A549 (cell line): ENCODE measurements at regions not wholly inside any gene's neighbourhood (a gene's known extent, or its start where the extent isn't known, plus 50 kb on each side); places are given as distances from the start of the nearest gene placed in this dataset.

Experiments used
- ATAC-seq, 2 experiments: fragments of 200-7000 bp in 1 of 2; fragments of >200 bp in 1 of 2; cut with Nextera tagmentation in 1 of 2; cut with Tn5 transposase in 1 of 2; 3 replicates each; pipeline versions ENCODE4 v1.8.0 to v1.9.1; 2018 to 2020; ENCODE audit warnings: mild to moderate bottlenecking in 1 of 2, moderate library complexity in 1 of 2
- CTCF ChIA-PET: fragments of 300-600 bp; sonication (Branson Sonifier 250); formaldehyde crosslinking; extraction: SDS; loops from one replicate; lab custom pipeline; 2021; ENCODE audit warnings: antibody characterized with exemption, inconsistent platforms; lab: Yijun Ruan, JAX
- POLR2A ChIA-PET: fragments of 350-600 bp; formaldehyde crosslinking; extraction: SDS; loops from one replicate; lab custom pipeline; 2021; ENCODE audit warnings: antibody characterized with exemption, inconsistent platforms; lab: Yijun Ruan, JAX
- DNase-seq, 2 experiments: peaks; one replicate each; pipeline versions ENCODE4 v3.0.0 to v3.0.0-alpha.2; 2011 to 2016; ENCODE audit warnings: low read depth in 1 of 2, low spot score in 1 of 2
- FAIRE-seq: peaks from 2 replicates; lab custom pipeline; 2011; peaks lifted over from hg19 to GRCh38; lab: Jason Lieb, UNC
- H3K27ac ChIP-seq, 2 experiments: fragments of >200 bp; sonication (Bioruptor Twin); formaldehyde crosslinking; 3 replicates each; pipeline ENCODE4 v1.5.1; 2016 to 2017
- H3K4me1 ChIP-seq: fragments of >200 bp; sonication (Bioruptor Twin); formaldehyde crosslinking; 3 replicates; pipeline ENCODE4 v1.6.1; 2016
- H3K4me2 ChIP-seq: fragments of >200 bp; sonication (Bioruptor Twin); formaldehyde crosslinking; 3 replicates; pipeline ENCODE4 v1.6.1; 2016
- H3K4me3 ChIP-seq: fragments of >200 bp; sonication (Bioruptor Twin); formaldehyde crosslinking; 3 replicates; pipeline ENCODE4 v1.5.1; 2016
- H3K9me3 ChIP-seq: fragments of >200 bp; sonication (Bioruptor Twin); formaldehyde crosslinking; 3 replicates; pipeline ENCODE4 v1.6.1; 2016
- ATOH8 ChIP-seq: fragments of 250-450 bp; sonication (Bioruptor Pico); IDR thresholded peaks from 2 replicates; pipeline ENCODE4 v1.5.0; 2020; ENCODE audit warnings: low read depth, mild to moderate bottlenecking, moderate library complexity
- BCL3 ChIP-seq: fragments of >200 bp; sonication (Bioruptor Twin); formaldehyde crosslinking; IDR thresholded peaks from 3 replicates; pipeline ENCODE4 v1.6.1; 2016
- BHLHE40 ChIP-seq: IDR thresholded peaks from 2 replicates; pipeline ENCODE4 v1.6.1; 2012; ENCODE audit warnings: low read depth, low read length, inconsistent platforms
- CBX2 ChIP-seq: fragments of 200-600 bp; sonication (generic); IDR thresholded peaks from 2 replicates; pipeline ENCODE4 v1.6.1; 2016; ENCODE audit warnings: low read depth, mild to moderate bottlenecking, borderline replicate concordance
- CBX8 ChIP-seq: fragments of 200-600 bp; sonication (generic); IDR thresholded peaks from 2 replicates; pipeline ENCODE4 v1.6.1; 2016
- CEBPB ChIP-seq, 2 experiments: fragments of >200 bp in 1 of 2; sonication (Bioruptor Twin) in 1 of 2; formaldehyde crosslinking in 1 of 2; IDR thresholded peaks; 2 replicates each; pipeline ENCODE4 v1.6.1; 2012 to 2016
- EHF ChIP-seq: fragments of 250-450 bp; sonication (Bioruptor Pico); IDR thresholded peaks from 2 replicates; pipeline ENCODE4 v1.5.0; 2020; ENCODE audit warnings: mild to moderate bottlenecking
- EP300 ChIP-seq, 2 experiments: fragments of >200 bp; sonication (Bioruptor Twin); formaldehyde crosslinking; IDR thresholded peaks; 2 replicates in 1 of 2; 3 replicates in 1 of 2; pipeline ENCODE4 v1.6.1; 2016 to 2017
- FOSL2 ChIP-seq, 2 experiments: fragments of 450-650 bp in 1 of 2; fragments of >200 bp in 1 of 2; sonication (Bioruptor Twin) in 1 of 2; formaldehyde crosslinking; IDR thresholded peaks; 2 replicates each; pipeline versions ENCODE4 v1.5.0 to v1.6.1; 2016 to 2020; ENCODE audit warnings: mild to moderate bottlenecking in 1 of 2, moderate library complexity in 1 of 2
- HEYL ChIP-seq: fragments of 250-450 bp; sonication (Bioruptor Pico); IDR thresholded peaks from 2 replicates; pipeline ENCODE4 v1.8.0; 2021; ENCODE audit warnings: mild to moderate bottlenecking, moderate library complexity
- HOXB5 ChIP-seq: fragments of 250-450 bp; sonication (Bioruptor Pico); IDR thresholded peaks from 2 replicates; pipeline ENCODE4 v1.5.0; 2020; ENCODE audit warnings: mild to moderate bottlenecking, moderate library complexity
- JUN ChIP-seq, 2 experiments: fragments of >200 bp; sonication (Bioruptor Twin); formaldehyde crosslinking; IDR thresholded peaks; 2 replicates in 1 of 2; 3 replicates in 1 of 2; pipeline ENCODE4 v1.6.1; 2016 to 2017
- JUNB ChIP-seq: fragments of >200 bp; sonication (Bioruptor Twin); formaldehyde crosslinking; IDR thresholded peaks from 2 replicates; pipeline ENCODE4 v1.6.1; 2016
- KDM1A ChIP-seq: fragments of 200-600 bp; sonication (generic); IDR thresholded peaks from 2 replicates; pipeline ENCODE4 v1.6.1; 2016; ENCODE audit warnings: low read depth, mild to moderate bottlenecking
- MYC ChIP-seq: IDR thresholded peaks from 2 replicates; pipeline ENCODE4 v1.6.1; 2012; ENCODE audit warnings: mild to moderate bottlenecking, inconsistent platforms, low read length, improper control_type of control experiment, borderline replicate concordance
- NPAS2 ChIP-seq: fragments of 250-450 bp; sonication (Bioruptor Pico); IDR thresholded peaks from 2 replicates; pipeline ENCODE4 v1.8.0; 2022; ENCODE audit warnings: mild to moderate bottlenecking, moderate library complexity, borderline replicate concordance
- NR3C1 ChIP-seq: fragments of >200 bp; sonication (Bioruptor Twin); formaldehyde crosslinking; IDR thresholded peaks from 3 replicates; pipeline ENCODE4 v1.6.1; 2017
- PHF8 ChIP-seq: fragments of 200-600 bp; sonication (generic); IDR thresholded peaks from 2 replicates; pipeline ENCODE4 v1.6.1; 2016; ENCODE audit warnings: low read depth, mild to moderate bottlenecking, antibody characterized with exemption, moderate library complexity, borderline replicate concordance
- RARB ChIP-seq: fragments of 250-450 bp; sonication (Bioruptor Pico); IDR thresholded peaks from 2 replicates; pipeline ENCODE4 v1.8.0; 2021; ENCODE audit warnings: mild to moderate bottlenecking, moderate library complexity
- REST ChIP-seq: fragments of 200-600 bp; sonication (generic); IDR thresholded peaks from 2 replicates; pipeline ENCODE4 v1.6.1; 2016; ENCODE audit warnings: antibody characterized with exemption, mild to moderate bottlenecking, moderate library complexity
- RFX5 ChIP-seq: fragments of 450-650 bp; IDR thresholded peaks from 2 replicates; pipeline ENCODE4 v1.7.1; 2014; ENCODE audit warnings: antibody characterized with exemption, mild to moderate bottlenecking, moderate library complexity
- RNF2 ChIP-seq: fragments of 200-600 bp; sonication (generic); IDR thresholded peaks from 2 replicates; pipeline ENCODE4 v1.6.1; 2016; ENCODE audit warnings: low read depth, mild to moderate bottlenecking, antibody characterized with exemption, moderate library complexity, borderline replicate concordance
- SREBF2 ChIP-seq: fragments of 450-650 bp; IDR thresholded peaks from 2 replicates; pipeline ENCODE4 v1.6.1; 2014; ENCODE audit warnings: mild to moderate bottlenecking, moderate library complexity
- TFCP2L1 ChIP-seq: fragments of 250-450 bp; sonication (Bioruptor Pico); IDR thresholded peaks from 2 replicates; pipeline ENCODE4 v1.5.0; 2021; ENCODE audit warnings: mild to moderate bottlenecking
- ZNF302 ChIP-seq: fragments of 250-450 bp; sonication (Bioruptor Pico); IDR thresholded peaks from 2 replicates; pipeline ENCODE4 v1.9.0; 2021; ENCODE audit warnings: inconsistent platforms, mild to moderate bottlenecking, moderate library complexity
- ZSCAN20 ChIP-seq: fragments of 250-450 bp; sonication (Bioruptor Pico); IDR thresholded peaks from 2 replicates; pipeline ENCODE4 v1.8.0; 2022; ENCODE audit warnings: mild to moderate bottlenecking, moderate library complexity
- WGBS: methylation state at CpG from one replicate; pipeline ENCODE4 v1.1.6; 2017; ENCODE audit errors: missing lambda C conversion rate; 5-methylcytosine and 5-hydroxymethylcytosine counted together

- no peak overlapping the region for H3K4me2 ChIP-seq
- no peak overlapping the region for H3K27ac ChIP-seq
- ChIA-PET POLR2A (no interaction called here), CTCF (interaction anchor here (0.7 kb wide), 1 partner anchor 288 kb away, joined by 3 read pairs; no protein-coding TSS in a partner anchor)
- WGBS, result 95% methylated on average over 2 of the region's 2 CpGs
- H3K4me3 ChIP-seq, result no peak overlapping the region
- DNase-seq (no peak), ATAC-seq (no peak), FAIRE-seq (no peak)
- H3K9me3 ChIP-seq, result no peaks in the 10 kb centered on the region
- TF ChIP-seq CBX8, result no peak
- TF ChIP-seq ZSCAN20 (CRISPR knock-in tag), result no peak
- no peak for TF ChIP-seq FOSL2 (IDR thresholded peaks at IDR 0.05)
- TF ChIP-seq FOSL2 (CRISPR knock-in tag; IDR thresholded peaks at IDR 0.05), result no peak
- TF ChIP-seq BCL3, result no peak
- TF ChIP-seq ATOH8 (CRISPR knock-in tag), result no peak
- TF ChIP-seq HEYL (CRISPR knock-in tag), result no peak
- TF ChIP-seq KDM1A, result no peak
- no peak for TF ChIP-seq EP300 (IDR thresholded peaks at IDR 0.05)
- TF ChIP-seq BHLHE40, result no peak
- TF ChIP-seq HOXB5 (CRISPR knock-in tag), result no peak
- no peak for TF ChIP-seq TFCP2L1 (CRISPR knock-in tag)
- TF ChIP-seq SREBF2, result no peak
- no peak for TF ChIP-seq JUNB
- TF ChIP-seq PHF8, result no peak
- no peak for TF ChIP-seq CBX2
- H3K4me1 ChIP-seq, result no peaks in the 10 kb centered on the region
Measured at GRCh38 chr3:34196914-34197313, 398.5 kb downstream of the PDCD6IP start.

GRCh38 chr3:34198309-34198708, 399.9 kb downstream of the PDCD6IP start:
- Histone ChIP-seq H3K9me3 (no peaks in the 10 kb centered on the region), H3K4me2 (no peak overlapping the region), H3K27ac (no peak overlapping the region), H3K4me1 (no peaks in the 10 kb centered on the region), H3K4me3 (no peak overlapping the region)
- ATAC-seq (peak in 1 of 2 experiments; percentile 30; a peak in 1 of 6 replicates), FAIRE-seq (no peak)
- 40% methylated on average over 1 of the region's 1 CpG for WGBS
- POLR2A ChIA-PET, result no interaction called here
- CTCF ChIA-PET, result no interaction called here
- TF ChIP-seq ZNF302 (CRISPR knock-in tag) (no peak), CEBPB (IDR thresholded peaks at IDR 0.05) (no peak), NR3C1 (no peak)
- TF ChIP-seq, all 56 proteins: peak for 0
- DNase-seq, result no peak

- TF ChIP-seq REST (no peak), CBX2 (no peak), HOXB5 (CRISPR knock-in tag) (no peak), NPAS2 (no peak), MYC (no peak), RARB (no peak), RNF2 (no peak), JUN (IDR thresholded peaks at IDR 0.05) (no peak), ZSCAN20 (CRISPR knock-in tag) (no peak), RFX5 (no peak), PHF8 (no peak), ATOH8 (CRISPR knock-in tag) (no peak), CBX8 (no peak), BHLHE40 (no peak), JUNB (no peak), EHF (CRISPR knock-in tag) (no peak)
- ChIA-PET CTCF (no interaction called here), POLR2A (no interaction called here)
Measured at GRCh38 chr3:34200576-34200975, 402.1 kb downstream of the PDCD6IP start.

More at GRCh38 chr3:34200576-34200975, 402.1 kb downstream of the PDCD6IP start:
- no peaks in the 10 kb centered on the region for H3K4me1 ChIP-seq
- no peak overlapping the region for H3K4me3 ChIP-seq
- H3K4me2 ChIP-seq, result no peak overlapping the region
- no peak for DNase-seq
- H3K27ac ChIP-seq, result no peak overlapping the region
- no peaks in the 10 kb centered on the region for H3K9me3 ChIP-seq
- FAIRE-seq, result no peak
- ATAC-seq, result no peak
- 10% methylated on average over 1 of the region's 1 CpG for WGBS
